ENCODE measurements at regions not wholly inside any gene's neighbourhood (a gene's known extent, or its start where the extent isn't known, plus 50 kb on each side); places are given as distances from the start of the nearest gene placed in this dataset.
A peak's percentile ranks its signal among the peaks of the same experiment; 100 is the strongest.

DNA sequence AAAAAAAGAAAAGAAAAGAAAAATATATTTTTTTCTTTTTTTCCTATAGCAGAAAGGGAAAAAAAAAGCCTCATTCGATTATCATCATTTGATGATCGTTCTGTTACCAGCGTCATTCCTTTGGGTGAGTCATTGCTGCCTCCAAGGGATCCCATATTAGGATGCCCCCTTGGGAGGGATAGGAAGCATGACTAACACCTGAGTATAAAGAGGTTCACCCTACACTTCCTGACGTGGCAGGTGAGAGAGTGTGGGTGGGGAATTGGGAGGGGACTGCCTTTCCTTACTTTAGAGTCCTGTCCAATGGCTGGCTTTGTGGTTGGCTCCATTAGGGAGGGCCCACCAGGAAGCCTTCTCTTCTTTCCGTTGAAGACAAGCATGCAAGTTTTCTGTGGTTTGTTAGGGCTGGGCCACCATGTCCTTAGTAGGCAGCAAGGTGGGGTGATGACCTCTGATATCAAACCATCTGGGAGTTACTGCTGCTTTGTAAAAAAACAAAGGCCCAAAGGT, 56.1 kb upstream of the FUT8 start:
- peak in 1 of 2 donors; percentile 35 for DNase-seq (ENCODE audit: low spot score in 2 of 2)
- intact Hi-C loops (cut with DNase I; ENCODE audit: low total_unique reads): no loop called here
- WGBS, 2 donors: 40% methylated on average over 5 of the region's 5 CpGs
- TF ChIP-seq CTCF (IDR thresholded peaks at IDR 0.05): no peak
- no peak overlapping the region for H3K4me3 ChIP-seq (ENCODE audit: low read depth, poor library complexity, severe bottlenecking)

DNA sequence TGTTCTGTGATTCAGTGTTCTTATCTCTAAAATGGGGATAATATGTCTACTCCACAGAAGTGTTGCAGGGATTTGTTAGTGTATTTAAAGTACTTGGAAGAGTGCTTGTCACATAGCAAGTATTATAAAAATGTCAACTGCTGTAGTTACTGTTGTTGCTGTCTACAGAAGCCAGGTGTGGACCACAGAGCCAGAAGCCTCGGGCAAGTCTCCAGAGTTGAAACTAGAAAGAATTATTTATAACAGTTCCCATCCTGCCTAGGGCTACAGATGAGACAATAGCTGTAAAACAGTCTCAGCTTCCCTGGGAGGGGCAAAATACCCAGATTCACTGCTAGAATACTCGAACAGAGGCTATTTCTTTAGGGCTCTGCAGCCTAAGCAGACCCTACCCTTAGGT, 55.4 kb upstream of the FUT8 start:
- TF ChIP-seq CTCF (IDR thresholded peaks at IDR 0.05) (no peak), POLR2A (IDR thresholded peaks at IDR 0.05) (no peak)
- no peak overlapping the region for H3K4me3 ChIP-seq (ENCODE audit: low read depth, poor library complexity, severe bottlenecking)
- DNase-seq (ENCODE audit: low spot score in 2 of 2): no peak
- intact Hi-C loops (cut with DNase I; ENCODE audit: low total_unique reads): no loop called here
- 16 to 21% methylated on average over 2 of the region's 2 CpGs for WGBS, 2 donors

GRCh38 chr14:65357689-65358088, 54.8 kb upstream of the FUT8 start:
- no peak for DNase-seq (ENCODE audit: low spot score in 2 of 2)
- TF ChIP-seq POLR2A (IDR thresholded peaks at IDR 0.05) (no peak), CTCF (IDR thresholded peaks at IDR 0.05) (no peak)
- intact Hi-C loops (cut with DNase I; ENCODE audit: low total_unique reads): no loop called here
- no peak overlapping the region for H3K4me3 ChIP-seq (ENCODE audit: low read depth, poor library complexity, severe bottlenecking)

- no peak overlapping the region for H3K4me3 ChIP-seq (ENCODE audit: low read depth, poor library complexity, severe bottlenecking)
- TF ChIP-seq CTCF (IDR thresholded peaks at IDR 0.05) (no peak), POLR2A (IDR thresholded peaks at IDR 0.05) (no peak)
- intact Hi-C loops (cut with DNase I; ENCODE audit: low total_unique reads): no loop called here
- no peak for DNase-seq (ENCODE audit: low spot score in 2 of 2)
- 42 to 46% methylated on average over 3 of the region's 3 CpGs for WGBS, 2 donors
These were observed 53.0 kb upstream of the FUT8 start for GRCh38 chr14:65359503-65359902.

DNA sequence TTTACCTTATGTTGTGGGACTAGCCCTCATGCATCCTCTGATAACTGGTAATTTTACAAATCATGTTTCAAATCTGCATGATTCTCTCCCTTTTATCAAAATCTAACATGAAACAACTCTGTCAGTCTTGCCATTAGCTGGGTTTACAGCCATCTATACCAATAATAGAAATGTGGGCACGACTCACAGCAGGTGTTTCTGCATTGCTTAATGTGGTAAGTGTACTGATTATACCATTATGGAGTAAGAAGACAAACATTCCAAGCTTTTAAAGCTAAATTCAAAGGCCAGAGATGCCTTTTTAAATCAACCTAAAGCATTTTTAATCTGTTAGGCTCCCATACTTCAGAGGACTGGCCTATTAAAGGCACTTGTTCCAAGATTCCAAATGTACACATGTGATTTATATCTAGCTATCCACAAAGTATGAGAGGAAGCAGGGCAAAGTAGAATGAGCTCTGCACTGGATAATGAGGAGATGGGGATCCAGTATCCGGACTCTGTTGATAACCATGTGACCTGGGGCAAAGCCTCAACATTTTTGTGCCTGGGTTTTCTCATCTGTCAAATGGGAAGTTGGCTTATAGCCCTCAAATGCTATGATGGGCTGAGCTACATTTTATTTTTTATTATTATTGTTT, 52.3 kb upstream of the FUT8 start:
- intact Hi-C loops (cut with DNase I; ENCODE audit: low total_unique reads): no loop called here
- DNase-seq (ENCODE audit: low spot score in 2 of 2): no peak
- H3K4me3 ChIP-seq (ENCODE audit: low read depth, poor library complexity, severe bottlenecking): no peak overlapping the region
- 62 to 70% methylated on average over 2 of the region's 2 CpGs for WGBS, 2 donors
- no peak for TF ChIP-seq POLR2A (IDR thresholded peaks at IDR 0.05)
- TF ChIP-seq CTCF (IDR thresholded peaks at IDR 0.05): no peak

DNA sequence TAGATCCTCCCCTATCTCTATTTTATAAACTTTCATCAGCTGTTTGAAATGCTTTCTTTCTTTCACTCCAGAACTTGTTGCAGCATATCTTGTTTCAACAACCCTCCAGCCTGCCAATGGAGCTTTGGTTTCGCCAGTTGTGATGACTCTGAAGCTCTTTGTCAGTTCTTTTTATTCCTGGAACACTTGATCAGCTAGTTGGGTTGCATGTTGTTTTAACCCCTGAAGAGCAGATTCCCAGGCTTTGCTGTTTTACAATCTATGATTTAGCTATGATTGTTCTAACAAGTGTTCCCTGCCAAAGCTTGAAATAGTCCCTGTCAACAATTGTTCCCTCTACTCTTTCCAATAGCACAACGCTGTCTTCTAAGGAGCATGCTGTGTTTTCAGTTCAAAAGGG, 50.6 kb upstream of the FUT8 start:
- intact Hi-C loops (cut with DNase I; ENCODE audit: low total_unique reads): no loop called here
- 23 to 28% methylated on average over 2 of the region's 2 CpGs for WGBS, 2 donors
- DNase-seq (ENCODE audit: low spot score in 2 of 2): peak in 1 of 2 donors; percentile 75

More for the DNA sequence above, 50.6 kb upstream of the FUT8 start:
- no peak overlapping the region for H3K4me3 ChIP-seq (ENCODE audit: low read depth, poor library complexity, severe bottlenecking)
- TF ChIP-seq POLR2A (IDR thresholded peaks at IDR 0.05): no peak
- TF ChIP-seq CTCF (IDR thresholded peaks at IDR 0.05): no peak
